Osteoblast (primary cell): ENCODE measurements at regions not wholly inside any gene's neighbourhood (a gene's known extent, or its start where the extent isn't known, plus 50 kb on each side); places are given as distances from the start of the nearest gene placed in this dataset.
"Not testable (repeated sequence)": the region's sequence is repeated elsewhere in the genome, so short reads cannot be mapped to it uniquely, and the experiment has no call there.

Experiments
- DNase-seq: peaks from one replicate; pipeline ENCODE4 v3.0.0; 2011; ENCODE audit warnings: low spot score, mixed read lengths; ENCODE audit not compliant: insufficient read length; ENCODE audit errors: missing footprints
- H2AFZ ChIP-seq: 2 replicates; pipeline ENCODE4 v1.6.0; 2011; ENCODE audit warnings: mild to moderate bottlenecking, low read length
- H3K27ac ChIP-seq: 2 replicates; pipeline ENCODE4 v1.5.1; 2011; ENCODE audit warnings: mild to moderate bottlenecking, low read depth, low read length, moderate library complexity
- H3K27me3 ChIP-seq: 2 replicates; pipeline ENCODE4 v1.6.0; 2012; ENCODE audit warnings: mild to moderate bottlenecking, control low read depth, inconsistent platforms, low read length, moderate library complexity; ENCODE audit not compliant: insufficient read depth
- H3K36me3 ChIP-seq: 2 replicates; pipeline ENCODE4 v1.5.1; 2011; ENCODE audit warnings: mild to moderate bottlenecking, low read length, control low read depth, moderate library complexity; ENCODE audit not compliant: insufficient read depth
- H3K4me1 ChIP-seq: 2 replicates; pipeline ENCODE4 v1.5.1; 2011; ENCODE audit warnings: mild to moderate bottlenecking, low read length, control low read depth, moderate library complexity; ENCODE audit not compliant: insufficient read depth
- H3K4me2 ChIP-seq: 2 replicates; pipeline ENCODE4 v1.6.0; 2011; ENCODE audit warnings: mild to moderate bottlenecking, low read length; ENCODE audit not compliant: insufficient read depth
- H3K4me3 ChIP-seq: fragments of 200-600 bp; sonication (generic); 3 replicates; pipeline ENCODE4 v1.5.1; 2012; ENCODE audit warnings: mild to moderate bottlenecking, low read length, inconsistent platforms; ENCODE audit not compliant: insufficient read depth
- H3K79me2 ChIP-seq: 2 replicates; pipeline ENCODE4 v1.6.0; 2012; ENCODE audit warnings: mild to moderate bottlenecking, low read length, control low read depth, inconsistent platforms; ENCODE audit not compliant: insufficient read depth
- H3K9me3 ChIP-seq: 2 replicates; pipeline ENCODE4 v1.5.1; 2011; ENCODE audit warnings: low read depth, low read length, control low read depth
- H4K20me1 ChIP-seq: 2 replicates; pipeline ENCODE4 v1.6.0; 2012; ENCODE audit warnings: mild to moderate bottlenecking, low read length, control low read depth; ENCODE audit not compliant: insufficient read depth
- TF ChIP-seq, protein P1 (sequence below): IDR thresholded peaks from 2 replicates; pipeline ENCODE4 v1.5.1; 2011; ENCODE audit warnings: mild to moderate bottlenecking, low read depth, low read length, moderate library complexity; ENCODE audit errors: extremely low read depth

DNA sequence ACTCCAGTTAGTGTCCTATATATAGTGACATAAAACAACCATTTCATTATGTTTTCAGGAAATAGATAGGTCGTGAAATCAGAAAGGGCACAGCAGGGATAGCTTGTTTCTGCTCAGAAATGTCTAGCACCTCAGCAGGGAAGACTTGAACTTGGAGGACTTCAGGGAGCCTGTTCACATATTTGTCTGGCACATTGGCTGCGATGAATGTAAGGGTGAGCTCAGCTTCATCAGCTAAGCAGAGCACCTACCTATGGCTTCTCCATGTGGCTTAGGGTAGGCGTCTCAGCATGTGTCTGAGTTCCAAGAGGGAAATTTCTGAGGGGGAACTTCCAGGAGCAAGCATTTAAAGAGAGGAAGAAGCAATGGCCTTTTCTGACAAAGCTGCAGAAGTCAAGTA, 126.2 kb downstream of the PCDH10 start:
- no peaks in the 10 kb centered on the region for H3K36me3 ChIP-seq
- H3K4me1 ChIP-seq: no peaks in the 10 kb centered on the region
- DNase-seq: no peak
- H3K27ac ChIP-seq: no peak overlapping the region
- H3K79me2 ChIP-seq: no peaks in the 10 kb centered on the region
- H3K4me2 ChIP-seq: no peak overlapping the region
- no peaks in the 10 kb centered on the region for H3K27me3 ChIP-seq
- no peaks in the 10 kb centered on the region for H3K9me3 ChIP-seq
- H3K4me3 ChIP-seq: no peak overlapping the region
- TF ChIP-seq, protein P1, sequence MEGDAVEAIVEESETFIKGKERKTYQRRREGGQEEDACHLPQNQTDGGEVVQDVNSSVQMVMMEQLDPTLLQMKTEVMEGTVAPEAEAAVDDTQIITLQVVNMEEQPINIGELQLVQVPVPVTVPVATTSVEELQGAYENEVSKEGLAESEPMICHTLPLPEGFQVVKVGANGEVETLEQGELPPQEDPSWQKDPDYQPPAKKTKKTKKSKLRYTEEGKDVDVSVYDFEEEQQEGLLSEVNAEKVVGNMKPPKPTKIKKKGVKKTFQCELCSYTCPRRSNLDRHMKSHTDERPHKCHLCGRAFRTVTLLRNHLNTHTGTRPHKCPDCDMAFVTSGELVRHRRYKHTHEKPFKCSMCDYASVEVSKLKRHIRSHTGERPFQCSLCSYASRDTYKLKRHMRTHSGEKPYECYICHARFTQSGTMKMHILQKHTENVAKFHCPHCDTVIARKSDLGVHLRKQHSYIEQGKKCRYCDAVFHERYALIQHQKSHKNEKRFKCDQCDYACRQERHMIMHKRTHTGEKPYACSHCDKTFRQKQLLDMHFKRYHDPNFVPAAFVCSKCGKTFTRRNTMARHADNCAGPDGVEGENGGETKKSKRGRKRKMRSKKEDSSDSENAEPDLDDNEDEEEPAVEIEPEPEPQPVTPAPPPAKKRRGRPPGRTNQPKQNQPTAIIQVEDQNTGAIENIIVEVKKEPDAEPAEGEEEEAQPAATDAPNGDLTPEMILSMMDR: no peak
- no peak overlapping the region for H2AFZ ChIP-seq
- no peaks in the 10 kb centered on the region for H4K20me1 ChIP-seq

DNA sequence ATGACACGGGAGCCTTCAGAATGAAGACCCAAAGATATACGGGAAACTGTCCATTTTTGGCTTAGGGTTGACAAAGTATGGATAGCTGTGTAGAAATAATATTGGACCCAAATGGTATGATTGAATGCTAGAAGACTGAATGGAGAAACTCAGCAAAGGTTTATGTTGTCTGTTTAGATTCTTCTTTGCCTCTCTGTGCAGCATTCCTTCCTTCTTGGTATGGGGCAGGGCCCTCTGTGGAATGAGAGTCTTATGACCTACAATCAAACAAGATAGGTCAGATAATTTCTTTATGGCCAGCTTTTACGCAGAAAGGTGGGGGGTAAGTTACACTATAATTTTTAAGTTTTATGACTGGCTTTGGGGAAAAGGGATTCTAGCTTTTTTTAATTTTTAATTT, 124.3 kb downstream of the PCDH10 start:
- no peak overlapping the region for H3K4me3 ChIP-seq
- H3K36me3 ChIP-seq: no peaks in the 10 kb centered on the region
- no peak overlapping the region for H3K4me2 ChIP-seq
- DNase-seq: no peak
- H3K27ac ChIP-seq: no peak overlapping the region
- H3K9me3 ChIP-seq: no peaks in the 10 kb centered on the region
- no peak overlapping the region for H2AFZ ChIP-seq
- H3K4me1 ChIP-seq: no peaks in the 10 kb centered on the region
- H3K27me3 ChIP-seq: no peaks in the 10 kb centered on the region
- H4K20me1 ChIP-seq: no peaks in the 10 kb centered on the region
- H3K79me2 ChIP-seq: no peaks in the 10 kb centered on the region
- TF ChIP-seq, protein P1: no peak

DNA sequence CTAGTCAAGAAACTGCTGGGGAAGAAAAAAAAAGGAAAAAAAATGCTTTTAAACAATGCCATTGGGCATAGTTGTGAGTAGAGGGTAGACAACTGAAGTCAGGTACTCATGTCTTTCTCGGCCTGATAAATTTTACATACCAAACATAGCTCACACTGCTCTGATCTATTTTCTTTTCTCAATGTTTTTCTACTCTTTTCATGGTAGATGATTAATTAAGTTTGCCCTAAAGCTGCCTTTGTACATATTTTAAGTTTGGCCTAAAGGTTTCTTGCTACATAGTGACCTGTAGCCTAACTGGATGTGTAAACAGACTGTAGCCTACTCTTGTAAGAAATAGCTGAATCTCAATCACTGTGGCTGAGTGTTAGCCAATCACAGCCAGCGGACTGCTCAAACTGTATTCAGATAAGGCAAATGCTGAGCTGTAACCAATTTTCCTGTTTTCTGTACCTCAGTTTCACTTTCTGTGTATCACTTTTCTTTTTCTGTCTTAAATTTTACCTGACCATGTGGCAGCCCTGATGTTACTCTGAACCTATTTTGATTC, 121.0 kb downstream of the PCDH10 start:
- Histone ChIP-seq H3K4me2 (no peak overlapping the region), H3K4me1 (no peaks in the 10 kb centered on the region), H3K27me3 (no peaks in the 10 kb centered on the region), H4K20me1 (no peaks in the 10 kb centered on the region), H3K9me3 (no peaks in the 10 kb centered on the region), H3K36me3 (no peaks in the 10 kb centered on the region), H2AFZ (no peak overlapping the region), H3K4me3 (no peak overlapping the region), H3K27ac (no peak overlapping the region), H3K79me2 (no peaks in the 10 kb centered on the region)
- no peak for DNase-seq
- TF ChIP-seq, protein P1: no peak

DNA sequence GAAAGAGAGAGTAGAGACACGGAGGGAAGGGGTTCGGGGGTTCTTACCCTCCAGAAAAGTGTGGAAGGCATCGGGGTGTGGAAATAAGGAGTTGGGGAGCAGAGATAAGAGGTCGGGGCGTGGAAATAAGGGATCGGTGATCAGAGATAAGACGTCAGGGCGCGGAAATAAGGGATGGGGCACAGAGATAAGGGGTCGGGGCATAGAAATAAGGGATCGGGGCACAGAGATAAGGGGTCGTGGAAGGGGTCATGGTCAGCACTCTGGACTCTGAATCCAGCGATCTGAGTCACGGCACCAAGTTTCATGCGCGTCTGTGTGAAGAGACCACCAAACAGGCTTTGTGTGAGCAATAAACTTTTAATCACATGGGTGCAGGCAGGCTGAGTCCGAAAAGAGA, 119.1 kb downstream of the PCDH10 start:
- Histone ChIP-seq H2AFZ (no peak overlapping the region), H3K4me3 (no peak overlapping the region), H3K27ac (no peak overlapping the region), H3K27me3 (no peaks in the 10 kb centered on the region), H3K4me2 (no peak overlapping the region), H3K4me1 (no peaks in the 10 kb centered on the region), H3K79me2 (no peaks in the 10 kb centered on the region), H4K20me1 (no peaks in the 10 kb centered on the region), H3K36me3 (no peaks in the 10 kb centered on the region), H3K9me3 (no peaks in the 10 kb centered on the region)
- TF ChIP-seq, protein P1: no peak
- DNase-seq: no peak

DNA sequence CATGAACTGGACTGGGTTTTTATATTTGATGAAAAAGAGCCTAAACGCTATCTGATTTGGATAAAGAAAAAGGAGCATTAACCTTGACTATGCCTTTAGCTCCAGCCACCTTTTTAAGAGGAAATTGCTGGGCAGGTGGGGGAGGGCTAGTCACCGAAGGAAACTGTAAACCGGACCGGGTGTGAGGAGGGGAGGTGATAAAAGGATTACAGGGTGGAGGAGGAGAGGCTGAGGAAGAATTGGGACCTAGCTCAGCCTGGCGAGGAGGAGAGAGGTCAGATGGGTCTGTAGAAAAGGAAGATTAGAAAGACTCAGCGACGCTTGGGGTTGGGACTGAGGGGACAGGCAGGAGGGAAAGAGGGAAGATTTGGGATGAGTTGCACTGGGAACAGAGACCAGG, 118.4 kb downstream of the PCDH10 start:
- H2AFZ ChIP-seq, H4K20me1 ChIP-seq, H3K4me2 ChIP-seq, DNase-seq, H3K9me3 ChIP-seq, H3K36me3 ChIP-seq, H3K4me3 ChIP-seq, H3K4me1 ChIP-seq, H3K27me3 ChIP-seq, H3K79me2 ChIP-seq, H3K27ac ChIP-seq: not testable (repeated sequence)

DNA sequence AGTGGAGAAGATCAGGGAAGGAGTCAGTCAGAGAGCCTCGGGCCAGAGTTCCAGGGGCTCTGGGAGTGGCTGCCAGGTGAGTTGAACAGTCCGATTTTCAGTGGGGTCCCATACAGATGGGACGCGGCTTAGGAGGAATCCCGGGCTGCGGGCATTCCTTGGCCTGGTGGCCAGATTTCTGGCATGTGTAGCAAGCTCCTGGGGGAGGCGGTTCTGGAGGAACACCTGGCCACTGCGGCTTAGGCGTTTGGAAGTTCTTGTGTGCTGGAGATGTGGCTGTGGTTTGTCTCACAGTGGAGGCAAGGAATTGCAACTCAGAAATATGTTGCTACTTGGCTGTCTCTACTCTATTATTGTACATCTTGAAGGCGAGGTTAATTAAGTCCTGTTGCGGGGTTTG, 117.9 kb downstream of the PCDH10 start:
- not testable (repeated sequence) for H3K79me2 ChIP-seq, H3K4me2 ChIP-seq, H3K9me3 ChIP-seq

More for the DNA sequence above, 117.9 kb downstream of the PCDH10 start:
- not testable (repeated sequence) for H4K20me1 ChIP-seq, H3K27ac ChIP-seq, H2AFZ ChIP-seq, H3K4me1 ChIP-seq, H3K4me3 ChIP-seq, H3K27me3 ChIP-seq, H3K36me3 ChIP-seq, DNase-seq
